GM12892 (cell line): ENCODE measurements at regions not wholly inside any gene's neighbourhood (a gene's known extent, or its start where the extent isn't known, plus 50 kb on each side); places are given as distances from the start of the nearest gene placed in this dataset.

Experiments used
- POLR2A ChIP-seq: IDR thresholded peaks from 2 replicates; pipeline ENCODE4 v1.6.1; 2011; ENCODE audit warnings: low read depth, low read length, control low read depth
- POLR2AphosphoS5 ChIP-seq: IDR thresholded peaks from 2 replicates; pipeline ENCODE4 v1.6.1; 2011; ENCODE audit warnings: low read depth, low read length, control low read depth

DNA sequence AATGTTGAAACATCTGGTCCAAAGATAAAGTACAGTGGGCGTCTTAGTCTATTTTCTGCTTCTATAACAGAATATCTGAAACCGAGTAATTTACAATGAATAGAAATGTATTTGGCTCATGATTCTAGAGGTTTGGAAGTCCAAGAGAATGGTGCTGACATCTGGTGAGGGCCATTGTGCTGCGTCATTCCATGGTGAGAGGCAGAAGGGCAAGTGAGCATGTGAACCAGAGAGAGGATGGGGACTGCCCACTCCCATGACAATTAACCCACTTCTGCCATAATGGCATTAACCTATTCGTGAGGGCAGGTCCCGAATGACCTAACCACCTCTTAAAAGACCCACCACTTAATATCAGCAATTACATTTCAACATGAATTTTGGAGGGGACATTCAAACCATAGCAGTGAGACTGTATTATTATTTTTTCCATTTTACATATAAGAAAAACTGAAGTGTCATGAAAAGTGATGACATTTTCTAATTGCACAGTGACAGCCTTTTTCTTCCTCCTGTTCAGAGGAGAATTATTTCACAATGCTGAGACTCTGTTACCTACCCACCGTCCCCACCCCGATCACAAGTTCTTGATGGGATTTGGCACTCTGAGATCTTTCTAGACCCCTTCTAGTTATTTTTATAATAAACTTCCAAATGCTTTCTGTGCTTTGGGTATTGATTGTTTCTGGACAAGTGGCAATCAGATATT lies 238.8 kb downstream of the RPLP1 start:
- no peak for TF ChIP-seq POLR2AphosphoS5
- no peak for TF ChIP-seq POLR2A
